GM21423 (cell line): ENCODE measurements at regions not wholly inside any gene's neighbourhood (a gene's known extent, or its start where the extent isn't known, plus 50 kb on each side); places are given as distances from the start of the nearest gene placed in this dataset.

Experiments used
- ATAC-seq: cut with Tn5 transposase; IDR thresholded peaks from one replicate; pipeline ENCODE4 v1.9.1; 2021; ENCODE audit warnings: mild to moderate bottlenecking, moderate library complexity; ENCODE audit not compliant: unreplicated experiment

GRCh38 chr4:175125410-175126068 lies 207.4 kb downstream of the ADAM29 start:
- no peak for ATAC-seq

GRCh38 chr4:175127314-175127713 lies 209.2 kb downstream of the ADAM29 start:
- no peak for ATAC-seq

- no peak for ATAC-seq
Observed at GRCh38 chr4:175129797-175130196, 211.6 kb downstream of the ADAM29 start.

- no peak for ATAC-seq
Observed at GRCh38 chr4:175139205-175139604, 221.0 kb downstream of the ADAM29 start.

- no peak for ATAC-seq
Observed at GRCh38 chr4:175143116-175143515, 225.0 kb downstream of the ADAM29 start.

- ATAC-seq: no peak
Observed at GRCh38 chr4:175146799-175147198, 228.6 kb downstream of the ADAM29 start.

- no peak for ATAC-seq
Observed at GRCh38 chr4:175147233-175147632, 229.1 kb downstream of the ADAM29 start.

GRCh38 chr4:175166020-175166419 lies 247.9 kb downstream of the ADAM29 start:
- ATAC-seq: no peak

GRCh38 chr4:175176710-175177109 lies 258.6 kb downstream of the ADAM29 start:
- ATAC-seq: no peak

GRCh38 chr4:175190654-175191053 lies 272.5 kb downstream of the ADAM29 start:
- no peak for ATAC-seq

- ATAC-seq: no peak
Observed at GRCh38 chr4:175198056-175198455, 279.9 kb downstream of the ADAM29 start.

- no peak for ATAC-seq
Observed at GRCh38 chr4:175215208-175215607, 297.1 kb downstream of the ADAM29 start.

GRCh38 chr4:175215657-175216056 lies 297.5 kb downstream of the ADAM29 start:
- ATAC-seq: no peak

- no peak for ATAC-seq
Observed at GRCh38 chr4:175229154-175229553, 311.0 kb downstream of the ADAM29 start.

GRCh38 chr4:175234162-175234561 lies 316.0 kb downstream of the ADAM29 start:
- ATAC-seq: no peak

- no peak for ATAC-seq
Observed at GRCh38 chr4:175238827-175239517, 320.8 kb downstream of the ADAM29 start.

- ATAC-seq: no peak
Observed at GRCh38 chr4:175246941-175247340, 328.8 kb downstream of the ADAM29 start.

GRCh38 chr4:175252642-175253041 lies 334.5 kb downstream of the ADAM29 start:
- no peak for ATAC-seq

GRCh38 chr4:175253184-175253902 lies 335.2 kb downstream of the ADAM29 start:
- no peak for ATAC-seq

- no peak for ATAC-seq
Observed at GRCh38 chr4:175263537-175263936, 345.4 kb downstream of the ADAM29 start.

GRCh38 chr4:175271010-175271630 lies 353.0 kb downstream of the ADAM29 start:
- peak; percentile 81 for ATAC-seq
